ENCODE measurements at regions not wholly inside any gene's neighbourhood (a gene's known extent, or its start where the extent isn't known, plus 50 kb on each side); places are given as distances from the start of the nearest gene placed in this dataset.

GRCh38 chr2:239594019-239594771 is 193.4 kb upstream of the HDAC4 start:
- no peaks in the 10 kb centered on the region for H3K36me3 ChIP-seq (ENCODE audit: insufficient read depth)
- no peaks in the 10 kb centered on the region for H3K27me3 ChIP-seq (ENCODE audit: insufficient read depth)
- TF ChIP-seq NANOG (IDR thresholded peaks at IDR 0.05; ENCODE audit: borderline replicate concordance) (no peak), ZNF331 (CRISPR knock-in tag; IDR thresholded peaks at IDR 0.05; ENCODE audit: low read depth) (no peak), ETS1 (IDR thresholded peaks at IDR 0.05) (no peak), ZNF114 (CRISPR knock-in tag; IDR thresholded peaks at IDR 0.05) (no peak), ZNF462 (CRISPR knock-in tag; IDR thresholded peaks at IDR 0.05) (no peak), EZH2 (IDR thresholded peaks at IDR 0.05; ENCODE audit: low read depth, unreplicated experiment) (no peak), REST (IDR thresholded peaks at IDR 0.05; ENCODE audit: unreplicated experiment) (no peak), POLR2AphosphoS5 (IDR thresholded peaks at IDR 0.05; ENCODE audit: low read depth) (no peak), JUNB (IDR thresholded peaks at IDR 0.05; ENCODE audit: unreplicated experiment) (no peak), CREB1 (CRISPR knock-in tag; IDR thresholded peaks at IDR 0.05; ENCODE audit: low read depth) (no peak)
- ATAC-seq (no peak), DNase-seq (ENCODE audit: low spot score) (no peak)
- H3K4me2 ChIP-seq, result no peak overlapping the region
- no peaks in the 10 kb centered on the region for H3K9me2 ChIP-seq (ENCODE audit: insufficient read depth)
- Mint-ChIP-seq H3K4me1 (no peaks in the 10 kb centered on the region), H3K27ac (no peak overlapping the region), H3K4me3 (no peak overlapping the region), H3K27me3 (ENCODE audit: insufficient read depth, low read depth, poor library complexity) (peaks cover 2% of the 10 kb centered on the region), H3K36me3 (ENCODE audit: low read depth) (peaks cover 11% of the 10 kb centered on the region), H3K9me3 (peaks cover 36% of the 10 kb centered on the region)
- no peak overlapping the region for H3K27ac ChIP-seq (ENCODE audit: low read depth)
- H2AFZ ChIP-seq, result no peak overlapping the region
- H3K4me1 ChIP-seq (ENCODE audit: insufficient read depth), result no peaks in the 10 kb centered on the region
- H4K20me1 ChIP-seq (replicated peaks; ENCODE audit: insufficient read depth), result no peaks in the 10 kb centered on the region
- H3K79me2 ChIP-seq (replicated peaks; ENCODE audit: insufficient read depth), result no peaks in the 10 kb centered on the region
- H3F3A ChIP-seq (replicated peaks; ENCODE audit: low read depth), result no peaks in the 10 kb centered on the region
- H3K4me3 ChIP-seq, result no peak overlapping the region
